ENCODE measurements at regions not wholly inside any gene's neighbourhood (a gene's known extent, or its start where the extent isn't known, plus 50 kb on each side); places are given as distances from the start of the nearest gene placed in this dataset.

GRCh38 chr6:12570461-12571030, 146.0 kb upstream of the PHACTR1 start:
- Histone ChIP-seq H3K4me3 (ENCODE audit: extremely low read depth in 1 of 4, insufficient read depth in 2 of 4, low read depth in 3 of 4, low read length in 4 of 4) (no peak overlapping the region), H2BK20ac (ENCODE audit: low read length) (no peak overlapping the region), H2BK15ac (ENCODE audit: low read length) (no peak overlapping the region), H3K79me2 (ENCODE audit: control insufficient read depth in 1 of 2, insufficient read depth in 2 of 2, low read length in 2 of 2) (no peaks in the 10 kb centered on the region), H3K9ac (replicated peaks in 1 of 4; ENCODE audit: extremely low read depth in 1 of 4, low read depth in 3 of 4, low read length in 3 of 4) (no peak overlapping the region), H3K79me1 (ENCODE audit: low read depth, low read length) (no peaks in the 10 kb centered on the region), H4K8ac (ENCODE audit: extremely low read depth, insufficient read depth, low read length) (no peak overlapping the region), H3K23ac (ENCODE audit: insufficient read length) (no peak overlapping the region), H4K5ac (ENCODE audit: insufficient read length, low read depth, low read length) (no peak overlapping the region), H3K36me3 (ENCODE audit: control insufficient read depth in 2 of 4, insufficient read depth in 4 of 4, low read length in 3 of 4) (no peaks in the 10 kb centered on the region), H3K9me3 (ENCODE audit: insufficient read depth in 2 of 2, low read depth in 1 of 2, low read length in 1 of 2) (no peaks in the 10 kb centered on the region), H3K27me3 (replicated peaks in 1 of 4; ENCODE audit: control insufficient read depth in 3 of 4, extremely low read depth in 1 of 4, insufficient read depth in 3 of 4, low read length in 3 of 4) (no peaks in the 10 kb centered on the region), H2AK5ac (ENCODE audit: low read depth, low read length) (no peak overlapping the region), H3K23me2 (ENCODE audit: low read depth, low read length) (no peaks in the 10 kb centered on the region), H2AFZ (ENCODE audit: low read length) (peak overlapping the region; percentile 83; the same call in 1 of the 2 replicates), H2BK12ac (ENCODE audit: low read depth, low read length) (no peak overlapping the region), H3K27ac (ENCODE audit: low read depth, low read length) (no peak overlapping the region), H3K4ac (replicated peaks; ENCODE audit: insufficient read length, low read depth, low read length) (no peak overlapping the region), H3K18ac (ENCODE audit: extremely low read depth, low read length) (no peak overlapping the region), H3K4me1 (replicated peaks in 1 of 4; ENCODE audit: control insufficient read depth in 3 of 4, insufficient read depth in 4 of 4, low read length in 3 of 4) (peaks cover 2 to 4% (median 3%) of the 10 kb centered on the region in 4 experiments; a peak in 5 of 7 replicates), H2BK5ac (ENCODE audit: low read depth, low read length) (no peak overlapping the region), H3K56ac (replicated peaks; ENCODE audit: insufficient read length, low read depth, low read length) (no peak overlapping the region), H4K91ac (replicated peaks; ENCODE audit: insufficient read length, low read length) (no peak overlapping the region), H4K20me1 (replicated peaks in 1 of 2; ENCODE audit: control insufficient read depth in 1 of 2, insufficient read depth in 2 of 2, low read length in 2 of 2) (no peaks in the 10 kb centered on the region), H3K14ac (ENCODE audit: insufficient read length) (no peak overlapping the region), H3K4me2 (ENCODE audit: insufficient read depth in 1 of 2, low read depth in 2 of 2, low read length in 2 of 2) (no peak overlapping the region), H2BK120ac (replicated peaks; ENCODE audit: low read depth, low read length) (no peak overlapping the region)
- no peak for FAIRE-seq
- CTCF ChIA-PET (ENCODE audit: partially characterized antibody): no interaction called here
- POLR2A ChIA-PET (ENCODE audit: partially characterized antibody): no interaction called here
- DNase-seq (ENCODE audit: low read depth in 1 of 2, low spot score in 2 of 2): no peak
- WGBS, 2 experiments (ENCODE audit: extremely low coverage in 1 of 2, insufficient coverage in 1 of 2, insufficient read length in 1 of 2, insufficient replicate concordance in 2 of 2, low coverage in 1 of 2, low lambda C conversion rate in 2 of 2, missing lambda C conversion rate in 1 of 2): 89% methylated on average over 2 of the region's 2 CpGs; no CpG with 5 or more reads in 1 of the 2 experiments
- TF ChIP-seq EGR1 (IDR thresholded peaks at IDR 0.05; ENCODE audit: borderline replicate concordance, low read depth, low read length): no peak
- no peak for TF ChIP-seq KDM1A (IDR thresholded peaks at IDR 0.05; ENCODE audit: borderline replicate concordance, low read length)
- no peak for TF ChIP-seq POLR2A (IDR thresholded peaks at IDR 0.05; ENCODE audit: control extremely low read depth in 1 of 2, low read depth in 2 of 2, low read length in 2 of 2)
- TF ChIP-seq SP1 (IDR thresholded peaks at IDR 0.05; ENCODE audit: low read depth, low read length): no peak
- TF ChIP-seq CHD2 (IDR thresholded peaks at IDR 0.05; ENCODE audit: low read length): no peak
- no peak for TF ChIP-seq CBX5 (IDR thresholded peaks at IDR 0.05; ENCODE audit: low read depth, low read length)
- TF ChIP-seq KDM5A (IDR thresholded peaks at IDR 0.05; ENCODE audit: low read length): no peak
- TF ChIP-seq SAP30 (IDR thresholded peaks at IDR 0.05; ENCODE audit: insufficient read depth, insufficient replicate concordance, low read length): no peak
- no peak for TF ChIP-seq SRF (IDR thresholded peaks at IDR 0.05; ENCODE audit: low read depth, low read length)
- TF ChIP-seq CBX8 (IDR thresholded peaks at IDR 0.05; ENCODE audit: borderline replicate concordance, low read depth, low read length): no peak
- TF ChIP-seq MAFK (IDR thresholded peaks at IDR 0.05; ENCODE audit: low read depth, low read length): no peak
- TF ChIP-seq E2F6 (IDR thresholded peaks at IDR 0.05): no peak
- TF ChIP-seq NRF1 (IDR thresholded peaks at IDR 0.05; ENCODE audit: low read depth, low read length): no peak
- TF ChIP-seq TAF1 (IDR thresholded peaks at IDR 0.05; ENCODE audit: low read depth, low read length): no peak

Data from H1 (cell line).